Neuronal stem cell (in vitro differentiated cells): ENCODE measurements at regions not wholly inside any gene's neighbourhood (a gene's known extent, or its start where the extent isn't known, plus 50 kb on each side); places are given as distances from the start of the nearest gene placed in this dataset.

Source experiments
- DNase-seq: peaks from one replicate; pipeline ENCODE4 v3.0.0-alpha.2; 2013; ENCODE audit warnings: low spot score
- H2AFZ ChIP-seq: one replicate; pipeline ENCODE4 v1.6.1; 2013; ENCODE audit warnings: mild to moderate bottlenecking, low read length, inconsistent platforms
- H2AK5ac ChIP-seq: 2 replicates; pipeline ENCODE4 v1.6.1; 2013; ENCODE audit warnings: low read depth, mild to moderate bottlenecking, inconsistent platforms, low read length, moderate library complexity, mixed read lengths
- H2BK120ac ChIP-seq: 2 replicates; pipeline ENCODE4 v1.6.1; 2013; ENCODE audit warnings: low read depth, mild to moderate bottlenecking, inconsistent platforms, low read length, moderate library complexity, mixed read lengths
- H2BK12ac ChIP-seq: one replicate; pipeline ENCODE4 v1.6.1; 2013; ENCODE audit warnings: low read length, inconsistent platforms
- H2BK15ac ChIP-seq: 2 replicates; pipeline ENCODE4 v1.6.1; 2013; ENCODE audit warnings: mild to moderate bottlenecking, low read length, inconsistent platforms, mixed read lengths
- H2BK5ac ChIP-seq: one replicate; pipeline ENCODE4 v1.6.1; 2013; ENCODE audit warnings: inconsistent platforms, mild to moderate bottlenecking, low read length, moderate library complexity
- H3K14ac ChIP-seq: one replicate; pipeline ENCODE4 v1.6.1; 2013; ENCODE audit warnings: low read length, inconsistent platforms
- H3K18ac ChIP-seq: 2 replicates; pipeline ENCODE4 v1.6.1; 2013; ENCODE audit warnings: low read length, inconsistent platforms
- H3K23ac ChIP-seq: 2 replicates; pipeline ENCODE4 v1.6.1; 2013; ENCODE audit warnings: low read depth, mild to moderate bottlenecking, mixed read lengths, low read length, inconsistent platforms; ENCODE audit not compliant: poor library complexity
- H3K27ac ChIP-seq: replicated peaks from 3 replicates; pipeline ENCODE4 v1.5.1; 2013; ENCODE audit warnings: low read length, inconsistent platforms
- H3K27me3 ChIP-seq, 3 experiments: 2 replicates each; pipeline ENCODE4 v1.6.1; 2013; ENCODE audit warnings: low read length in 3 of 3, mild to moderate bottlenecking in 2 of 3, inconsistent platforms in 1 of 3, low read depth in 1 of 3, mixed read lengths in 1 of 3, moderate library complexity in 1 of 3; ENCODE audit not compliant: control insufficient read depth in 3 of 3, insufficient read depth in 3 of 3
- H3K36me3 ChIP-seq, 2 donors: replicated peaks in 1 of 2; 2 replicates each; pipeline ENCODE4 v1.6.1; 2013; ENCODE audit warnings: low read length in 2 of 2; ENCODE audit not compliant: control insufficient read depth in 2 of 2, insufficient read depth in 2 of 2
- H3K4ac ChIP-seq: 2 replicates; pipeline ENCODE4 v1.6.1; 2013; ENCODE audit warnings: inconsistent platforms, mild to moderate bottlenecking, low read length, moderate library complexity
- H3K4me1 ChIP-seq, 2 donors: 1 replicate in 1 of 2; 2 replicates in 1 of 2; pipeline ENCODE4 v1.6.1; 2013; ENCODE audit warnings: low read length in 2 of 2, low read depth in 1 of 2; ENCODE audit not compliant: control insufficient read depth in 2 of 2, insufficient read depth in 1 of 2
- H3K4me2 ChIP-seq: one replicate; pipeline ENCODE4 v1.6.1; 2013; ENCODE audit warnings: mild to moderate bottlenecking, low read length, inconsistent platforms; ENCODE audit not compliant: insufficient read depth, poor library complexity, severe bottlenecking
- H3K4me3 ChIP-seq, 2 donors: 2 replicates each; pipeline ENCODE4 v1.5.1; 2013; ENCODE audit warnings: low read length in 2 of 2, mild to moderate bottlenecking in 2 of 2, inconsistent platforms in 1 of 2, moderate library complexity in 1 of 2
- H3K79me1 ChIP-seq: one replicate; pipeline ENCODE4 v1.6.1; 2013; ENCODE audit warnings: low read depth, mild to moderate bottlenecking, inconsistent platforms, low read length, moderate library complexity
- H3K9ac ChIP-seq: one replicate; pipeline ENCODE4 v1.6.1; 2013; ENCODE audit warnings: mild to moderate bottlenecking, low read depth, low read length, inconsistent platforms; ENCODE audit not compliant: poor library complexity
- H3K9me3 ChIP-seq, 2 donors: replicated peaks in 1 of 2; 2 replicates each; pipeline versions ENCODE3 to v1.6.1; 2013; ENCODE audit warnings: low read length in 2 of 2, mild to moderate bottlenecking in 2 of 2, inconsistent platforms in 1 of 2, low read depth in 1 of 2, mixed read lengths in 1 of 2, moderate library complexity in 1 of 2; ENCODE audit not compliant: control insufficient read depth in 2 of 2, insufficient read depth in 1 of 2
- H4K8ac ChIP-seq: one replicate; pipeline ENCODE4 v1.6.1; 2013; ENCODE audit warnings: low read depth, mild to moderate bottlenecking, inconsistent platforms, low read length, moderate library complexity
- H4K91ac ChIP-seq: one replicate; pipeline ENCODE4 v1.6.1; 2013; ENCODE audit warnings: low read length, low read depth, mild to moderate bottlenecking, inconsistent platforms; ENCODE audit not compliant: poor library complexity
- WGBS, 2 donors: extraction: QIAGEN DNeasy Blood & Tissue Kit; methylation state at CpG; one replicate each; pipeline ENCODE4 v1.1.7; 2013; ENCODE audit warnings: missing lambda C conversion rate in 2 of 2, mixed read lengths in 1 of 2; ENCODE audit not compliant: insufficient read length in 2 of 2, insufficient replicate concordance in 1 of 2; ENCODE audit errors: extremely low coverage in 2 of 2; 5-methylcytosine and 5-hydroxymethylcytosine counted together

DNA sequence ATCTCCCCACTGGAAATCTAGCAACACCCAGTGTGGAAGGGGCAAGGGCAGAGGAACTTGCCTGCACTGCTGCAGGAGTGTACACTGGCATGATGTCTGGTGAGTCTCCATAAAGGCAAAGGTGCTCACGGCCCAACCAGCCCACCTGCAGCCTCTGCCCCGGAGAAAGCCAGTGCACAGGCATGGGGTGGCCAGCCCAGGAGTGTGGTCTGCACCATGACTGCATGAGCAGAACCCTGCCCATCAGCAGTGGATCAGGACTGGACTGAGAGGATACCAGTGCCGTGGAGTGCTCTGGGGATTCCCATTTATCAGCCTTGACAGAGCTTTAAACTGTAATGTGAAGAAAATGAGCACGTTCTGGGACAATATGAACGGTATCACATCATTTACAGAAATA, 342.6 kb upstream of the HS6ST1 start:
- Histone ChIP-seq H3K23ac (no peak overlapping the region), H3K79me1 (no peaks in the 10 kb centered on the region), H2BK12ac (peak overlapping the region; percentile 51), H2BK5ac (no peak overlapping the region), H3K14ac (peak overlapping the region; percentile 91), H3K9ac (no peak overlapping the region), H3K27ac (no peak overlapping the region), H4K8ac (no peak overlapping the region), H3K4ac (no peak overlapping the region), H3K4me3 (no peak overlapping the region), H3K18ac (peak overlapping the region; percentile 83), H2BK15ac (no peak overlapping the region), H4K91ac (no peak overlapping the region), H2AK5ac (peak overlapping the region; percentile 56), H3K36me3 (no peaks in the 10 kb centered on the region), H2BK120ac (no peak overlapping the region), H2AFZ (no peak overlapping the region), H3K9me3 (peaks cover 0 to 7% of the 10 kb centered on the region in 2 donors), H3K4me2 (no peak overlapping the region), H3K27me3 (no peaks in the 10 kb centered on the region), H3K4me1 (peaks cover 5 to 7% of the 10 kb centered on the region in 2 donors)
- no peak for DNase-seq
- WGBS, 2 donors = no CpG with 5 or more reads among the region's 5 CpGs

DNA sequence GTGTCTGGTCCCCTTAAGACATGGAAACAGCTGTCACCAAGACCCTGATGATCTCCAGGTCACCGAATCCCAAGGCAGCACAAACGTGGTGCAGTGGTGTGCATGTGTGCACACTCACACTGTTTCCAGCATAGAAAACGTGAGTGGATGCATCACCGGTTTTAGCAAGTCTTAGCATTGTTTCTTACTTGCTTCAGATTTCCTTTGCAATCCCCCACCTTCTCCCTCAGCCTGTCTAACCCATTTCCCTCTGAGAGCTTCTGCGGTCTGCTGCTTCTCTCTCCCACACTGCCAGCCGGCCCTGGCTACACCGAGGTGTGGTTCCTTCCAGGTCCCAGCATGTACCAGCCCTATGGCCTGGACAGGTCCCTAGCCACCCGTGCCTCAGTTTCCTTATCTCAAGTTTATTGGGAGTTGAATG, 343.4 kb upstream of the HS6ST1 start:
- no peak overlapping the region for H2BK12ac ChIP-seq
- no peak for DNase-seq

DNA sequence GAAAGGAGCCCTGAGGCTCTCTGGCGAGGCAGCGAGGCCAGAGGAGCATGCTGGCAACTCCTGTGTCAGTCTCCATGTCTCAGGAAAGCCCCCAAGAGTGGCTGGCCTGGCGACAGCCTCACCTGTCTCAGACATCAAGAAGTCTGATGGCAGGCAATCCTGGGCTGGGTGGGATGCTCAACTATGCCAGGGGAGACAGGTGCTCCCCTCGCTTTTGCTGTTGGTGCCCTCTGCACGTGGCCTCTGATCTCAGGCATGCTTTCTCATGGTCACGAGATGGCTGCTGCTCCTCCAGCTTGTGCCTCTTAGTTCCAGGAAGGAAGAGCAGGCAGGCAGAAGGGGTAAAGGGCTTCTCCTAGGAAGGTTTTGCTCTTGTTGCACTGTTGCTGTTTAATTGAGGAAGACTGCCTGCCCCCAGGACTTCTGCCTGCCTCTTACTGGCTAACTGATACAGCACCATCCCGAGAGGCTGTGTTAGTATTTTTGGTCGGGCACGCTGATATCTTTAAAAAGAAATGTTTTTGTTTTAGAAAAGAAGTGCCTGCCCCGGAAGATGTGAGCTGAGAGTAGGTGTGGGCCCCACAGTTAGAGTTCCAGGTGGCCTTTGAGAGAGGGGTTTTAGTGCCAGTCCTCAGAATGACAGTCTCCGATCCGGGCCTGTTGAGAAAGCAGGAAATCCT, 344.8 kb upstream of the HS6ST1 start:
- no peak for DNase-seq
- Histone ChIP-seq H2BK15ac (peak overlapping the region; percentile 64), H3K36me3 (no peaks in the 10 kb centered on the region), H3K9me3 (peaks cover 0 to 13% of the 10 kb centered on the region in 2 donors), H2BK12ac (peak overlapping the region; percentile 43), H3K4me2 (no peak overlapping the region), H3K4me3 (no peak overlapping the region), H2AFZ (no peak overlapping the region), H3K4me1 (peaks cover 5 to 7% of the 10 kb centered on the region in 2 donors), H3K23ac (no peak overlapping the region), H2BK120ac (peak overlapping the region; percentile 44), H3K18ac (peak overlapping the region; percentile 68), H3K79me1 (no peaks in the 10 kb centered on the region), H2BK5ac (no peak overlapping the region), H4K8ac (no peak overlapping the region), H3K4ac (no peak overlapping the region), H4K91ac (no peak overlapping the region), H3K27me3 (no peaks in the 10 kb centered on the region), H3K9ac (no peak overlapping the region), H3K14ac (no peak overlapping the region), H2AK5ac (peak overlapping the region; percentile 65), H3K27ac (no peak overlapping the region)
- WGBS, 2 donors = no CpG with 5 or more reads among the region's 12 CpGs

More for the DNA sequence above, 343.4 kb upstream of the HS6ST1 start:
- Histone ChIP-seq H2AFZ (peak overlapping the region; percentile 1), H2AK5ac (no peak overlapping the region), H3K4ac (no peak overlapping the region), H3K79me1 (no peaks in the 10 kb centered on the region), H2BK5ac (no peak overlapping the region), H3K36me3 (no peaks in the 10 kb centered on the region), H3K27me3 (no peaks in the 10 kb centered on the region), H3K4me1 (peaks cover 5 to 7% of the 10 kb centered on the region in 2 donors), H2BK15ac (peak overlapping the region; percentile 66), H3K9me3 (peaks cover 0 to 10% of the 10 kb centered on the region in 2 donors), H3K4me3 (no peak overlapping the region), H3K14ac (no peak overlapping the region), H2BK120ac (no peak overlapping the region), H3K18ac (peak overlapping the region; percentile 59), H3K27ac (no peak overlapping the region), H4K91ac (no peak overlapping the region), H4K8ac (no peak overlapping the region), H3K23ac (no peak overlapping the region), H3K4me2 (no peak overlapping the region), H3K9ac (no peak overlapping the region)
- WGBS, 2 donors = no CpG with 5 or more reads among the region's 8 CpGs

DNA sequence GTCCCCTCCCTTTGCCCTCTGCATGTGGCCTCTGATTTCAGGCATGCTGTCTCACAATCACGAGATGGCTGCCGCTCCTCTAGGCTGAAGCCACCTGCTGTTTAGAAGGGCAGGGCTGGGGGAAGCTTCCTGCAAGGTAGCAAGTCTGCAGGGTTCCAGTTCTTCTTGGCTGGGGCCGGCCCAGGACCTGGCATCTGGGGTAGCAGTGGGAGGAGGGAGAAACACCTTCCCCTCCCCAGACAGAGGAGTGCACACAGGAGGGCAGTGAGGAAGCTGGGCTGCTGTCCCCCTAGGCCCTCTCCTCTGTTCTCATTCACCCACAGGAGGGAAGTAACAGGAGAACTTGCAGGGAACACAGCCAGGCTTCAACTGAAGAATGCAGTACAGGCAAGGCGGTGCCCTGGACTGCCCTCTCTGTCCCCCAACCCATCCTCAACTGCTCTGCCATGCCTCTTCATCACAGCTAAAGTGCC, 345.9 kb upstream of the HS6ST1 start:
- Histone ChIP-seq H2BK12ac (peak overlapping the region; percentile 92), H2AFZ (peak overlapping the region; percentile 80), H3K27me3 (no peaks in the 10 kb centered on the region), H4K91ac (peak overlapping the region; percentile 85), H2BK5ac (no peak overlapping the region), H2BK15ac (no peak overlapping the region), H4K8ac (no peak overlapping the region), H3K27ac (no peak overlapping the region), H3K9ac (no peak overlapping the region), H3K4me1 (peaks cover 5 to 7% of the 10 kb centered on the region in 2 donors), H2AK5ac (no peak overlapping the region), H3K4me3 (no peak overlapping the region), H3K18ac (peak overlapping the region; percentile 61), H3K36me3 (no peaks in the 10 kb centered on the region), H3K23ac (no peak overlapping the region), H3K4ac (no peak overlapping the region), H3K9me3 (peaks cover 0 to 13% of the 10 kb centered on the region in 2 donors), H3K79me1 (no peaks in the 10 kb centered on the region), H2BK120ac (no peak overlapping the region), H3K4me2 (no peak overlapping the region), H3K14ac (peak overlapping the region; percentile 5)
- no peak for DNase-seq
- WGBS, 2 donors = no CpG with 5 or more reads among the region's 4 CpGs
